ENCODE measurements at regions not wholly inside any gene's neighbourhood (a gene's known extent, or its start where the extent isn't known, plus 50 kb on each side); places are given as distances from the start of the nearest gene placed in this dataset.
"Not testable (repeated sequence)": the region's sequence is repeated elsewhere in the genome, so short reads cannot be mapped to it uniquely, and the experiment has no call there.

DNA sequence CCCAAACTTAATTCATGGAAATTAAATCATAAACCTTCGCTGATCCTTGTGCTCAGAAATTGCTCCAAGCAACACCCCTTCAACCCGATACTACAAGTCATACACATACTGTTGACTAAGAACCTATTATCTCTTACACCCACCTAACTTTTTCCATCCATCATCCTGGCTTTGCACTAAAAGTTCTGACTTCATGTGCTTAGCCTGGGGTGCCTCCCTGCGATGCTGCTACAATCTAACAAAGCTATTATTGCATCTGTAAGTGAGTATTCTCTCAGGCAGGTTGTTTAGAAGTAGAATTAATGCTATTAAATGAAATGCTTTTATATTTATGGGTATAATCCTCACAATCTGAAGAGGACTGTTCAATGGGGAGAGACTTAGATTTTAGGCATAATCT, 619.8 kb downstream of the CCDC85A start:
- DNase-seq (ENCODE audit: low read depth) = no peak

DNA sequence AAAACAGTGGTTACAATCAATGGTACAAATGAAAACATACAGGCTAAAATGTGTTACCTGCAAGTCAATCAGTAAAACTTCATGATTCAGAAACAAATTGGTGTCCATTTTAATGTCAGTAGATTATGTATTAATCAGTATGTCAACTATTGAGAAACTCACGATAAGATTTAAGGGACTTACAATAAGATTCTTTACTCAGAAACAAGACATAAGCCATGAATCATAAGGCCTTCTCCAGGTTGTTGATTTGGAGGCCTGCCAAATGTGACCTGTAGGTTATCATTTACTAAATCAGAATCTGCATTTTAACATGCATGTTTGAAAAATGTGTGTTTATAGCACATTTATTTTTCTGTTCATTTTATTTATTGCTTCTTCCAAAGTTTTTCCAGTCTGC, 623.1 kb downstream of the CCDC85A start:
- DNase-seq (ENCODE audit: low read depth) = no peak

DNA sequence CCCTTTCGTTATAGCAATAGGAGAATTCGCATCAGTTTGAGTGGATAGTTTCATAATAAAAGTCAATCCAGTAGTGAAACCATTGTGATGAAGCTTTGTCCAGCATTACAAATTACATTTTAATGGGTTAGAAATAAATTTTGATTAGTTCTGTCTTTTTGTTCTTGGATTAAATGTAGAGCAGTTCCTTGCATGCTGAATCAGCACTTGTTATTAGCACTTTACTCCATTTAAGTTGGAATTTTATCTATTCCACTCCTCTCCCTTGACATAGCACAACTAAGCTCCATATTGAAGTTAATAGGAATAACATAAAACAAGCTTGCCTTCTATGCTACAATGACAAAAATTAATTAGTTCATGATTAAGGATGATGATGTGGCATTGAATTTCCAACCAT, 624.1 kb downstream of the CCDC85A start:
- no peak for DNase-seq (ENCODE audit: low read depth)

DNA sequence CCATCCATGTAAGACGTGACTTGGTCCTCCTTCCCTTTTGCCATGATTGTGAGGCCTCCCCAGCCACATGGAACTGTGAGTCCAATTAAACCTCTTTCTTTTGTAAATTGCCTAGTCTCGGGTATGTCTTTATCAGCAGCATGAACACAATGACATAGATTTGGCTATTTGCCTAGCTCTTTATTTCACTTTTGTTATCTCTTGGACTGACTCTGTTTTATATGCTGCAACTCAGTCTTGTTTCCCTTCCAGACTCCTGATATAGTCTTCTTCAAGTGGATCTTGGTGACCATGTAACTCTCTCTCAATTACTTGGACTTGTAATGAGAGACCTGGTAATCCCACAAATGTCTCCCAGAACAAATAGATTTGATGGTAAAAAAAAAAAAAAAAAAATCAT, 627.6 kb downstream of the CCDC85A start:
- DNase-seq (ENCODE audit: low read depth) = no peak

DNA sequence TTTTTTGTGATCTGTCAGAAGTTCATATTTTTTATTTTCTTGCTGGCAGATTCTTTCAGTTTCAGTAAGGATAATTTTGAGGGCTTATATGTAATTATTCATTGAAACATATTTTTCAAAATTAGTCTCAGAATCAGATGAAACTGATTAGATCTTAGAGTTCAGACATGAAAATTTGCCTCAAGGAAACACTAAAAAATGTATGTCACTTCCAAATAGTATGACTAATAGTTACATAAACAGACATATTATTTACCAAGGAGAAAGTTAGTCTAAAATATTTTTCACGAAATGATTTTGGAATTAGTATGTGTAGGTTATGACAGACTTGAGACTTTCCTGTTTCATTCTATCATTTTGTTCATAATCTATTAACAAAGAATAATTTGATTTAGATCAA, 628.6 kb downstream of the CCDC85A start:
- DNase-seq (ENCODE audit: low read depth) = no peak

DNA sequence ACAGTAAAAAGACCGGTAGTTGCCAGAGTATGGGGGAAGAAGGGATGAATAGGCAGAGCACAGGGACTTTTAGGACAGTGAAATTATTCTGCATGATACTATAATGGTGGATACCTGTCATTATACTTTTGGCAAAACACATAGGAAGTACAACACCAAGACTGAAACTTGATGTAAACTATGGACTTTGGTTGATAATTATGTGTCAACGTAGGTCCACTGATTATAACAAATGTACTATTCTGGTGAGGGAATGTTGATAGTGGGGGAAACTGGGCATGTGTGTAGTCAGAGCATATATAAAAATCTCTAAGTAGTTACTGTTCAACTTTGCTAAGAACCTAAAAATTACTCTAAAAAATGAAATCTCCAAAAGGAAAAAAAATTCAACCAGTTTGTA, 629.7 kb downstream of the CCDC85A start:
- no peak for DNase-seq (ENCODE audit: low read depth)

DNA sequence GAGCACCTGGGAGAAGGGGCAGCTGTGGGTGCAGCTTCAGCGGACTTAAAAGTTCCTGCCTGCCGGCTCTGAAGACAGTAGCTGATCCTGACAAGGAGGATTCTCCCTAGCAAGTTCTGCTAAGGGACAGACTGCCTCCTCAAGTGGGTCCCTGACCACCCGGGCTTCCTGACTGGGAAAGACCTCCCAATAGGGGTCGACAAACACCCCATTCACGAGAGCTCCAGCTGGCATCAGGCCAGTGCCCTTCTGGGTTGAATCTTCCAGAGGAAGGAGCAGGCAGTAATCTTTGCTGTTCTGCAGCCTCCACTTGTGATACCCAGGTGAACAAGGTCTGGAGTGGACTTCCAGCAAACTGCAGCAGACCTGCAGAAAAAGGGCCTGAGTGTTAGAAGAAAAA, 632.9 kb downstream of the CCDC85A start:
- no peak for DNase-seq (ENCODE audit: low read depth)

DNA sequence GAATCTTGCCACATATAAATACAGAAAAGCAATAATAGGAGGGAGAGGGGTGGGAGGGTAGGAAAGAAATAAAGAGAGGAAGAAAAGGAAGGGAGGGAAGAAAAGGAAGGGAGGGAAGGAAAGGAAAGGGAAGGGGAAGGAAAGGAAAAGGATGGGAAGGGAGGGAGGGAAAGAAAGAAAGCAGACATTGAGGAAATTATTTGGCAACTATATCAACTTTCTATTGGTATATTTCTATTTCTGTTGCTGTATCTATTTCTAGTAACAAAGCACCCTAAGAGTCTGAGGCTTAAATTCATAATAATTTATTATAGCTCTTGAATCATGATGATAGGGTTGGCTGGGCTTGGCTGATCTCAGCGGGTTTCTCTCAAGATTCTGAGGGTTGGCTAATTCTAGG, 648.0 kb downstream of the CCDC85A start:
- DNase-seq (ENCODE audit: low read depth) = no peak

DNA sequence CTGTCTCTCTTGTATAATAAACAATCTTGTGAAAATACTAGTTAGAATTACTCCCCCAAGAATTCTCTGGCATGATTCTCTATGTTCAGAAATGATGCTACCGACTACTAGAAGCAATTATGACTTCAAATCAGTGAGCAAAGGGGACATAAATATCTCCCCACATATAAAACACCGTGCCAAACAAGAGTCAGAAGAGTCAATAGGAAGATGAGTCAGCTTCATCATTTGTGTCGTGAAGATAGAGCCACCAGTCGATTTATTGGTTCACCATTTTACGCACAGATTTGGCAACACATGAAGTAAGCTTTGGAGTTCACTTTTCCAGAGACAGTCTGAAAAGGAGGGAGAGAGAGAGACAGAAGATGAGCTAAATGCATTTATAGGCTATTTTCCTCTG, 650.9 kb downstream of the CCDC85A start:
- DNase-seq (ENCODE audit: low read depth) = no peak

DNA sequence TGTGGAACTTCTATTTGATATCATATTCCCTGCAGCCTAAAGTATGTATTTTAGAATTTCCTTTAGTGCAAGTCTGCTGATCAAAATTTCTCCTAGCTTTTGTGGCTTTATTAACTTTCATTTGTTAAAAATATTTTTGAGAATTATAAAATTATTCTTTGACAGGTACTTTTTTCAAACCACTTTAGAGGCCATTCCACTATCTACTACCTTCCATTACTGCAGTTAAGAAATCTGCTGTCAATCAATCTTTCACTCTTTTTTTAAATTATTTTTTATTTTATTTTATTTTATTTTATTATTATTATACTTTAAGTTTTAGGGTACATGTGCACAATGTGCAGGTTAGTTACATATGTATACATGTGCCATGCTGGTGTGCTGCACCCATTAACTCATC, 656.2 kb downstream of the CCDC85A start:
- DNase-seq (ENCODE audit: low read depth) = not testable (repeated sequence)

DNA sequence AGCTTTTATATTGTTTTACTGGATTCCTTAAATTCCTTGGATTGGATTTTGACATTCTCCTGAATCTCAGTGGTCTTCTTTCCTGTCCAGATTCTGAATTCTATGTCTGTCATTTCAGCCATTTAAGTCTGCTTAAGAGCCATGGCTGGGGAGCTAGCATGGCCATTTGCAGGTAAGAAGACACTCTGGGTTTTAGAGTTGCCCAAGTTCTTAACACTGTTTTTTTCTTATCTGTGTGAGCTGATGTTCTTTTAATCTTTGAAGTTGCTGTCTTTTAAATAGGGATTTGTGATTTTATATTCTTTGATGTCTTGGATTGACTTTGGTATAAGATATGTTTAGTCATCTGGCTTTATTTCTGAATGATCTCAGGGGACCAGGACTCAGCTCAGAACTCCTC, 677.2 kb downstream of the CCDC85A start:
- DNase-seq (ENCODE audit: low read depth) = no peak

DNA sequence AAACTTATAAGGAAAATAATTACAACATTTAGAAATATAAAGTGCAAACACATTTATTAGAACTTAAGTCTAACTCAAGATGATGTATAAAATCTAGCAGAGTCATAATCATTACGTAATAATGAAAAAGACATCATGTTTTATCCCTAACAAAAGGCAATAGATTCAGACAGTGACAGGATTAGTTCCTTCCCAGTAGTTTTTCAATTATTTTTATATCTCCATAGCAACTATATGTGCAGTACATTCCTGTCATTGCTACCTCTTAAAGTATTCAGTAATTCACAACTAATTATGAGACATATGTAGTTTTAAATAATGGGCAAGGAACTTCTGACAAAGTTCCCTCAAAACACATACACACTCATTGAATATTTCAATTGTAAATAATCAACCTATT, 687.9 kb downstream of the CCDC85A start:
- no peak for DNase-seq (ENCODE audit: low read depth)

DNA sequence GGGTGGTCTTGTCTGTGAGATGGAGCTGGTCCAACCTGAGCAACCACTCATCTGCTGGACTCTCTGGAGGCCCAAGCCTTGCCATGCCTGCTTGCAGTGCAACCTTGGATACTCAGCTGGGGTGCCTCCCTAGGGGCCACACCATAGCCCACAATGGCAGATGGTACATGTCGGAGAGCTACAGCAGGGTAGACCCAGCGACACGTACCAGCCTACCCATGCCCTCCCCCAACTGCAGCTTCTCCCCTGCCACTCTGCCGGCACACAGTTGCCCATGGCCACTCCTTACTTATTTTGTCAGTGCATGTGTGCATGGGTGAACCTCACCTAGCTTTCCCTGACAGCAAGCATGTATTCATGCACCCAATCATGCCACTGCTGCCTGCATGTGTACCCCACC, 690.9 kb downstream of the CCDC85A start:
- DNase-seq (ENCODE audit: low read depth) = no peak

DNA sequence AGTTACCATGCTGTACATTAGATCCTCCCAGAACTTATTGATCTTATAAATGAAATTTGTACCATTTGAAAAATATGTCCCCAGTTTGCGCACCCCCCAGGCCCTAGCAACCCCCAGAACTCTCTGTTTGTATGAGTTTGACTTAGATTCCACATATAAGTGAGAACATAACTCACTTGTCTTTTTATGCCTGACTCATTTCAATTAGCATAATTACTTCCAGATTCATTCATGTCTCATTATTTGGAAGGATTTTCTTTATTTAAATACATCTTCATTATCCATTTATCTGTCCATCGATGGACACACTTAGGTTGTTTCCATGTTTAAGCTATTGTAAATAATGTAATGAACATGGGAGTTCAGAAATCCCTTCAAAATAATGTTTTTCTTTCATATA, 705.9 kb downstream of the CCDC85A start:
- DNase-seq (ENCODE audit: low read depth) = no peak

DNA sequence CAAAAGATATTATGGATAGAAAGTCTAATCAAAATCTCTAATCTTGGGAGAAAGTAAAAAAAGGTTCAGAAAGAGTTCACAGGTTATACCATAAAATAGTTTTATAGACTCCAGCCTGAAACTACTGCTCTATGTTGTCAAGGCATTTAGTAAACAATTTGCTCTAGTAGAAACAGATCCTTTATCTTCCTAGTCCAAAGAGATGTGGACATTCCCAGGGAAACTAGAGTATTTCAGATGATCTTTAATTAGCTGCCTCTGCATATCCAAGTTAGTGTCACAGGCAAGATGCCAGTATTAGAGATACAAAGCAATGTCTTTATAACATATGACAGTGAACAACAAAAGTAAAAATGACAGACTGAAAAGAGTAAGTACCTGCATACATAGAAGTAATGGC, 708.6 kb downstream of the CCDC85A start:
- DNase-seq (ENCODE audit: low read depth) = no peak

DNA sequence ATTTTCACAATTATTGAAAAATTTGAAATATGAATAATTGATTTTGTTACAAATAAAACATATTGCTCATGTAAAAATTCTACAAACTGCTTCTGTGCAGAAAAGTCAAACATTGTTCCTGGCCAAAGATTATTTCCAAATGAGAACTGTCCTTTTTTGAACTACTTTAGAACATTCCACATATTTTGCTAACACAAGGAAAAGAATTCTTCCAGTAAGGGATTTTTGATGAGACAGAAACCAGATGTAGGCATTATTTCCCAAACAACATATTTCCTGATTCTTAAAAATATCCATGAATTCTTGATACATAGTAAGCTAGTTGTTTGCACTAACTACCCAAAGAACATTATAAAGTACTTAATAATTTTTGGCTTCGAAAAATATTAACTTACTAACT, 715.2 kb downstream of the CCDC85A start:
- no peak for DNase-seq (ENCODE audit: low read depth)

DNA sequence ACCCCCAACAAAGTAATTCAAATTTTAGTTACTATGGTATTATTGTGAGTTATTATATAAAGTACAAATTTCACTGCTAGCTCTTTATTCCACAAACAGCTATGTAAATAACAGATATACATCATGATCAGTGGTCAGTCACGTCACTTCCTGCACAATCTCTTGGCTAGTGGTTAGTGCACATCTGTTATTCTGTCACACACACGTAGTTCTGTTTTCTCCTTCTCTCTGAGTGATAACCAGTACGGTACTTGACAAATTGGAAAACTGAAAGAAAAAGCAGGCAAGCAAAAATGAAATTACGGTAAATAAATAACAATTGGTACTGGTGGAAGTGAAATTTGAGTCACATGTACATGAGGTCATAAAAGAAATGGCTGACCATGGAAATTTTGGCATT, 728.7 kb downstream of the CCDC85A start:
- no peak for DNase-seq (ENCODE audit: low read depth)

DNA sequence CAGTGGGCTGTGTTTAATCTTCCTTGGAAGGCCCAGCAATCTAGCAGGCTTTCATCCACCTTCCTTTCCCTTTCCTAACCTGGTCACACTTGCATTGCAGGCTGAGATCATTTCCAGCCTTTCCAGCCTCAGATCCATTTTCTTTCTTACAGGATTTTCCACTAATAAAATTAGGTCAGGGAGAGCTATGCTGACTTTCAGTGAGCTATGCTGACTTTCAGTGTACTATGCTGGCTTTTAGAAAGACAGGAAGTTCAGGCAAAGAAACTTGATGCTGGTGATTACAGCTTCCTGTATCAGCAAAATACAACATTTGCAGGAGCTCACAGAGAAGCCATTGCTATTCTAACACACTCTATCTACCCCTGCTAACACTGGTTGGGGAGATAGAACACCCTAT, 735.0 kb downstream of the CCDC85A start:
- no peak for DNase-seq (ENCODE audit: low read depth)

DNA sequence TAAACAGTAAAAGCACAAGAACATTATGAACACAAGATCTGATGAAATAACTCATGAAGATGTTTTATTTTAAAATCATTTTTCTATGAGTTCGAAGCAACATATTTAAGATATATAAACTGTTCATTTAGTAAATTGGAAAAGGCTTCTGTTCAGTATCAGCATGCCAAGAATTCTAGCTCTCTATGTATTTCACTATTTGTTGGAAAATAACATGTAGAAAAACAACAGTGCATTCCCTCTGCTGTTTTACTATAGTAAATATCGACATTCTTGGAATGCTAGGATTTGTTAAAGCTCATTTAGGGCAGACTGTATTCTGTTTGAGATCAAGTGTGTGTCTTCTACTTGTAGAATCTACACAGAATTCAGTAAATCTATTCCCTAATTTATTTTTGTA, 750.2 kb downstream of the CCDC85A start:
- DNase-seq (ENCODE audit: low read depth) = no peak

DNA sequence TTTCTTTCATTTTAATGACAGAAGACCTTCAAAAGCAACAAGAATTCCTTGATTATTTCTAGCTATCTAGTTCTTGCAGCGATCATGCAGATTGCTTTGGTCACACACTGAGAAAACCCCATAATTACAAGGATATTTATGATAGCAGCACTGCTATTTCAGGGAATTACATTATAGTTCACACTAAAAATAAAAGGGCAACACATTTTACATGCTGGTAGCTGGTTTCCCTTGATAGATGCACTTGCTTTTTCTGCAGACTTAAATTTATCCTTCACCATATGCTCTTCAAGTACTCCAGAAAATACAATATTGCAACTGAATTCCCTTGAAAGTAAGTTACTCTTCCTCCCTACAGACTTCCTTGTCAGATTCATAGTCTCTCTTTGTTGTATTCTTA, 751.1 kb downstream of the CCDC85A start:
- no peak for DNase-seq (ENCODE audit: low read depth)

DNA sequence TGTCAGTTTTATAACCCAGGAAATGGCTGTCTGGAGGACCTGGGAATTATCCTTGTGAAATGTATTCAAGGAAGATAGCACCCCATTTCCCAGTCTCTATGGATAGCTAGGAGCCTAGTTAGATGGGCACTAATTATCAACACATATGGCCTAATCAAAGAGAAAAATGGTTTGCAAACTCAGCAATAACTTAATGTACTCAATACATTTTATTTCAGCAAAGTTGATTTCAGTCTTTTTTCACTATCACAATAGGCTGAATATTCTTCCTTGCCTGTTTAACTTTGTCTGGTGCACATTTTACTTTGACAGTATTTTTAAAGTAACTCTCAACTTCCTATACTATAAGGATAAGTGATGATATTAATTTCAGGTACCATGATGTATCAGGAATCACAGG, 756.3 kb downstream of the CCDC85A start:
- no peak for DNase-seq (ENCODE audit: low read depth)

DNA sequence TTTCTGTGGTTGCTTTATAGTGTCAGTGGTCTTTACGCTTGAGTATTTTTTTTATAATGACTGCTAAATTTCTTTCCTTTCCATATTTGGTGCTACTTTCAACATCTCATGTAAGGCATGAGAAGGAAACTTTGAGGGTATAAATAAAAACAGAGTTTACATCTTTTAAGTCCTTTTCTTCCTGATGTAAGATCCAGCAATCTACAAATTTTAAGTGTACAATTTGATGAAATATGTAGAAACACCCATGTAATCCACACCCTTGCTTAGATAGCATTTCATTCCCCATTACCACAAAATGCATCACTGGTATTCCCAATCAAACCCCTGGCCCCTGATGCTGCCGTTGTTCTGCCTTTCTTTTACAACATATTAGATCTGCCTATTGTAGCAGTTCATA, 769.1 kb downstream of the CCDC85A start:
- DNase-seq (ENCODE audit: low read depth) = no peak

DNA sequence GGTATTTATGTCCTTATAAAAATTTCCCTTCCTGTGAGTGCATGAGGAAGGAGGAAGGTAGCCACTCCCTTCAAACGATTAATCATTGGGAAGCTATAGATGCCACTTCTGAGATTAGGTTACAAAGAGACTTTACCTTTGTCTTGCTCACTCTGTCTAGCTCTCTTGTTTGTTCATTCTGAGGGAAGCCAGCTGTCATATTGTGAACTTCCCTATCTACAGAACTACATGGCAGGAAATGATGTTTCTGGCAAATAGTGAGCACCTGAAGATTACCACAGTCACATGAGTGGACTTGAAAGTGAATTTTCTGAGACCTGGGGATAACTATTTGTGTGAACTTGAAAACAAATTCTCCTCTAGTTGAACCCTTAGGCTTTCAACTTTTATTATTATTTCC, 776.8 kb downstream of the CCDC85A start:
- DNase-seq (ENCODE audit: low read depth) = no peak

DNA sequence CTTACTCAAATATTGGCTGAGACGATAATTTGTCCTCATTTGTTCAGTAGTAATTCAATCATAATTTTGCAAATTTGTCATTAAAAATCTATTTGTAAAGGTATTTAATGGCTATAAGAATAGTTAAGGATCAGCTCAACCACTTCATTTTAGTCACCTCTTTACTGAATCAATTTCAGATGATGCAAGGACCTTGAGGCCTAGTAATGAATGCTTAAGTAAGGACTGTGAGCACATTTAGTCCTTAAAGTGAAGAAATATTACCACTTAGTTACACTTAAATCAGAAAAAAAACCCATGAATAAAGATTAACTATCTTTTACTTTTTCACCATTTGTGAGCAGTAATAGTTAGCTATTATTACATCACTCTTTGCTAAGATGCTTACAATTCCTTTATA, 778.9 kb downstream of the CCDC85A start:
- no peak for DNase-seq (ENCODE audit: low read depth)

DNA sequence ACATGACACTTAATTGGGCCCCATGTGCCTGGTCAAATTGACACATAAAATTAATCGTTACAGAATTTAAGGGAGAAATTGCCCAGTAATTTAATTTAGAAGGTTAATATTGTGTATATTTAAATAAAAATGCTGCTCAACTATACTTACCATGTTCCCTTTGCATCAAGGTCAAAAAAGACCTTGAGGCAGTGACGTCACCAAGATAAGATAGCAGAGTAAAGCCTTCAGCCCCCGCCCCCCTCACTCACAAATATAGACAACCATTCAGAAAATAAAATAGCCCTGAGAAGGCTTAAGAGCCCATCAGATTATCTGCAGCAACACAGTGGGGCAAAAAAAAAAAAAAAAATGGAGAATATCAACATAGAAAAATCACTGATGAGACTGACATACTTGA, 785.7 kb downstream of the CCDC85A start:
- no peak for DNase-seq (ENCODE audit: low read depth)

All from RPMI7951 (cell line).